HG03457 (cell line): ENCODE measurements at regions not wholly inside any gene's neighbourhood (a gene's known extent, or its start where the extent isn't known, plus 50 kb on each side); places are given as distances from the start of the nearest gene placed in this dataset.
"Not testable (repeated sequence)": the region's sequence is repeated elsewhere in the genome, so short reads cannot be mapped to it uniquely, and the experiment has no call there.

Experiments used
- ATAC-seq: cut with Tn5 transposase; IDR thresholded peaks from one replicate; pipeline ENCODE4 v1.9.1; 2021; ENCODE audit warnings: moderate number of reproducible peaks; ENCODE audit not compliant: unreplicated experiment

- ATAC-seq: no peak
These were observed 105.8 kb upstream of the TRIM2 start for GRCh38 chr4:153098427-153098826.

- ATAC-seq: no peak
These were observed 104.7 kb upstream of the TRIM2 start for GRCh38 chr4:153099391-153100140.

- not testable (repeated sequence) for ATAC-seq
These were observed 97.5 kb upstream of the TRIM2 start for GRCh38 chr4:153106736-153107135.

GRCh38 chr4:153107246-153107645 lies 97.0 kb upstream of the TRIM2 start:
- no peak for ATAC-seq

- no peak for ATAC-seq
These were observed 94.9 kb upstream of the TRIM2 start for GRCh38 chr4:153109296-153109849.

- ATAC-seq: no peak
These were observed 93.5 kb upstream of the TRIM2 start for GRCh38 chr4:153110739-153111138.

- ATAC-seq: no peak
These were observed 92.7 kb upstream of the TRIM2 start for GRCh38 chr4:153111426-153112040.

GRCh38 chr4:153112041-153112441 lies 92.2 kb upstream of the TRIM2 start:
- ATAC-seq: no peak

GRCh38 chr4:153113061-153113837 lies 91.0 kb upstream of the TRIM2 start:
- ATAC-seq: no peak

- ATAC-seq: no peak
These were observed 90.5 kb upstream of the TRIM2 start for GRCh38 chr4:153113838-153114105.

- ATAC-seq: no peak
These were observed 89.4 kb upstream of the TRIM2 start for GRCh38 chr4:153114771-153115321.

GRCh38 chr4:153115322-153116290 lies 88.6 kb upstream of the TRIM2 start:
- ATAC-seq: peak; percentile 64

- no peak for ATAC-seq
These were observed 88.0 kb upstream of the TRIM2 start for GRCh38 chr4:153116291-153116680.

- no peak for ATAC-seq
These were observed 87.4 kb upstream of the TRIM2 start for GRCh38 chr4:153116801-153117200.

GRCh38 chr4:153117554-153117953 lies 86.7 kb upstream of the TRIM2 start:
- no peak for ATAC-seq

- no peak for ATAC-seq
These were observed 84.6 kb upstream of the TRIM2 start for GRCh38 chr4:153119626-153120025.

- ATAC-seq: no peak
These were observed 84.0 kb upstream of the TRIM2 start for GRCh38 chr4:153120235-153120634.

GRCh38 chr4:153122855-153123254 lies 81.4 kb upstream of the TRIM2 start:
- ATAC-seq: no peak

- no peak for ATAC-seq
These were observed 78.1 kb upstream of the TRIM2 start for GRCh38 chr4:153126137-153126536.

- ATAC-seq: no peak
These were observed 76.3 kb upstream of the TRIM2 start for GRCh38 chr4:153127760-153128494.
